Upper lobe of left lung (tissue), 6 donors: ENCODE measurements at regions not wholly inside any gene's neighbourhood (a gene's known extent, or its start where the extent isn't known, plus 50 kb on each side); places are given as distances from the start of the nearest gene placed in this dataset.
"Not testable (repeated sequence)": the region's sequence is repeated elsewhere in the genome, so short reads cannot be mapped to it uniquely, and the experiment has no call there.

Experiments used
- ATAC-seq, 2 donors: fragments of 200-7000 bp; cut with Tn5 transposase; one replicate each; pipeline ENCODE4 v1.9.1; 2022; ENCODE audit warnings: mild to moderate bottlenecking in 2 of 2, moderate library complexity in 2 of 2; ENCODE audit not compliant: low FRiP score in 2 of 2
- DNase-seq, 2 donors: peaks; one replicate each; pipeline ENCODE4 v3.0.0-alpha.2; 2019 to 2020
- H3K27ac ChIP-seq, 4 donors: fragments of 200-600 bp; sonication (generic); one replicate each; pipeline ENCODE4 v1.5.1; 2016 to 2019
- H3K27me3 ChIP-seq, 4 donors: fragments of 200-600 bp; sonication (generic); one replicate each; pipeline ENCODE4 v1.5.1; 2017 to 2019
- H3K36me3 ChIP-seq, 4 donors: fragments of 200-600 bp; sonication (generic); one replicate each; pipeline ENCODE4 v1.5.1; 2016 to 2019
- H3K4me1 ChIP-seq, 4 donors: fragments of 200-600 bp; sonication (generic); one replicate each; pipeline ENCODE4 v1.5.1; 2018 to 2019
- H3K4me3 ChIP-seq, 4 donors: fragments of 200-600 bp; sonication (generic); one replicate each; pipeline ENCODE4 v1.5.1; 2017 to 2019; ENCODE audit warnings: mild to moderate bottlenecking in 2 of 4, moderate library complexity in 1 of 4
- H3K9me3 ChIP-seq, 4 donors: fragments of 200-600 bp; sonication (generic); one replicate each; pipeline ENCODE4 v1.5.1; 2018 to 2019
- CTCF ChIP-seq, 6 experiments: fragments of 450-650 bp in 4 of 6; fragments of 200-600 bp in 2 of 6; sonication (generic) in 2 of 6; IDR thresholded peaks; one replicate each; pipeline ENCODE4 v1.5.1; 2016 to 2019; ENCODE audit warnings: antibody characterized with exemption in 6 of 6
- EP300 ChIP-seq, 4 donors: sonication (generic); formaldehyde crosslinking; IDR thresholded peaks; one replicate each; pipeline ENCODE4 v1.5.1; 2017; ENCODE audit warnings: antibody characterized with exemption in 4 of 4, control low read depth in 2 of 4
- POLR2A ChIP-seq, 4 donors: fragments of 450-650 bp; IDR thresholded peaks; one replicate each; pipeline ENCODE4 v1.5.1; 2016 to 2017; ENCODE audit warnings: antibody characterized with exemption in 4 of 4, mild to moderate bottlenecking in 2 of 4
- POLR2AphosphoS5 ChIP-seq, 2 donors: sonication (generic); formaldehyde crosslinking; IDR thresholded peaks; one replicate each; pipeline ENCODE4 v1.5.1; 2017; ENCODE audit warnings: antibody characterized with exemption in 2 of 2
- WGBS, 2 donors: methylation state at CpG; one replicate each; pipeline ENCODE4 v1.1.5; 2017 to 2018; 5-methylcytosine and 5-hydroxymethylcytosine counted together
- donor health status: DM: no; HTN: no; CAD: no; lungs with moderate emphysema.
- donor health status: DM: no; HTN: yes; CAD: no; lungs with severe emphysema.

DNA sequence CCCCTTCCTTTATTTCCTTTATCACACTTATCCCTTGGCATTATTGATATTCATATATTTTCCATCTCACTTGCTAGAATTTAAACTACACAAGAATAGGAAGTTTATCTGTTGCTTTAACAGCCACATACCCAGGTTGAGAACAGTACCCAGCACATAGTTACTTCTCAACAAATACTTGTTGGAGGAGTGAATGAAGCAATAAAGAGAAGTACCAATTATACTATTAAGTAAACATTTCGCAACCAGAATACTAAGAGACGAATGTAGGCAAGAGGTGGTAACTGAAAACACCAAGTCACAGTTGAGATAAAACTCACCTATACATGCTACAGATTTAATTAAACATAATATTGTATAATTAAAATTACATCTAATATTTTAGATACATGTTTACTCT lies 110.9 kb downstream of the FSCB start:
- ATAC-seq (no peak), DNase-seq (no peak)
- Histone ChIP-seq H3K27me3 (no peaks in the 10 kb centered on the region), H3K4me3 (no peak overlapping the region), H3K4me1 (no peaks in the 10 kb centered on the region), H3K27ac (no peak overlapping the region), H3K36me3 (no peaks in the 10 kb centered on the region), H3K9me3 (no peaks in the 10 kb centered on the region)
- TF ChIP-seq EP300 (IDR thresholded peaks at IDR 0.05) (no peak), POLR2A (IDR thresholded peaks at IDR 0.05) (no peak), POLR2AphosphoS5 (IDR thresholded peaks at IDR 0.05) (no peak), CTCF (IDR thresholded peaks at IDR 0.05) (no peak)
- 63 to 68% methylated on average over 2 of the region's 2 CpGs for WGBS, 2 donors

DNA sequence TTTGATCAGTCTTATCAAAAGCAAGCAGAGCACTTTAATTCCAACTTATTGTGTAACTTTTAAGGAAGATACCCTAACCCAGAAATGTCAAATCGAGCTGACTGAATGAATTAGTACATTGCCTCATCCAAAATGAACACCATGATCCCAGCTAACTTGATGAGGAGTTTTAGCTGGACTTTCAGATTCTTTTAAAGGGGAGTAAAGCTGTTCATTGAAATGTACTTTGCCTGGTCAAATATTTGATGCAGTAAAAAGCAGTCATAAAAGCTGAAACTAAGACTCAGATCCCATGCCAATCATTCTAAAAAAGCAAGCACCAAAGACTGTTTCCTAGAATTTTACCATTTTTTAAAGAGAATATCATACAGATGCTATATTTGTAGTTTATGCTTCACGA lies 114.1 kb downstream of the FSCB start:
- 59 to 68% methylated on average over 2 of the region's 2 CpGs for WGBS, 2 donors
- no peak for ATAC-seq
- no peaks in the 10 kb centered on the region for H3K4me1 ChIP-seq
- H3K27ac ChIP-seq: no peak overlapping the region
- H3K36me3 ChIP-seq: no peaks in the 10 kb centered on the region
- H3K27me3 ChIP-seq: no peaks in the 10 kb centered on the region
- DNase-seq: no peak
- no peak for TF ChIP-seq EP300 (IDR thresholded peaks at IDR 0.05)
- no peak for TF ChIP-seq CTCF (IDR thresholded peaks at IDR 0.05)
- TF ChIP-seq POLR2AphosphoS5 (IDR thresholded peaks at IDR 0.05): no peak
- TF ChIP-seq POLR2A (IDR thresholded peaks at IDR 0.05): no peak
- no peak overlapping the region for H3K4me3 ChIP-seq
- H3K9me3 ChIP-seq: no peaks in the 10 kb centered on the region

DNA sequence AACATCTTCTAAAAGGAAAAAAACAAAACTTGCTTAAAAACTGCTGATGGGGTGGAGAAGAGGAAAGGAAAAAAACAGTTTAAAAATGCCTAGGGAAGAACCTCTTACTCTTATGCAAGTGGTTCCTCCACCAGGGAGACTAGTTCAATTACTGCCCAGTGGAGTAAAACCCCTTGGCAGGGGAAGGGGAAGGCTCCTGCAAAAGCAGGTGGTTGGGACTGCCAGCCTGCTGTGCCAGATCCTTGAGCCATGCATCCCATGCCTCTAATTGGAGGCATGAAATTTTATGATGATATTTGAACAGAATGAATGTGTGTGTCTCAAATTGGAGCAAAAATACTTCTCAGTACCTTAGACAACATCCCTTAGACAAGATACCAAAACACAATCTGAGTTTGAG lies 118.8 kb downstream of the FSCB start:
- Histone ChIP-seq H3K36me3 (no peaks in the 10 kb centered on the region), H3K27ac (no peak overlapping the region), H3K27me3 (no peaks in the 10 kb centered on the region), H3K4me1 (no peaks in the 10 kb centered on the region), H3K9me3 (no peaks in the 10 kb centered on the region), H3K4me3 (no peak overlapping the region)
- ATAC-seq: no peak
- TF ChIP-seq POLR2AphosphoS5 (IDR thresholded peaks at IDR 0.05) (no peak), EP300 (IDR thresholded peaks at IDR 0.05) (no peak), CTCF (IDR thresholded peaks at IDR 0.05) (no peak), POLR2A (IDR thresholded peaks at IDR 0.05) (no peak)
- DNase-seq: no peak

GRCh38 chr14:44385906-44386305 lies 121.2 kb downstream of the FSCB start:
- H3K4me1 ChIP-seq: no peaks in the 10 kb centered on the region
- H3K27me3 ChIP-seq: no peaks in the 10 kb centered on the region
- ATAC-seq (no peak), DNase-seq (no peak)
- 75 to 83% methylated on average over 5 to 6 of the region's 6 CpGs for WGBS, 2 donors
- no peak overlapping the region for H3K4me3 ChIP-seq
- no peak for TF ChIP-seq POLR2AphosphoS5 (IDR thresholded peaks at IDR 0.05)
- no peak for TF ChIP-seq POLR2A (IDR thresholded peaks at IDR 0.05)
- no peak for TF ChIP-seq CTCF (IDR thresholded peaks at IDR 0.05)
- no peak for TF ChIP-seq EP300 (IDR thresholded peaks at IDR 0.05)
- no peaks in the 10 kb centered on the region for H3K9me3 ChIP-seq
- H3K27ac ChIP-seq: no peak overlapping the region
- H3K36me3 ChIP-seq: no peaks in the 10 kb centered on the region

- H3K36me3 ChIP-seq, H3K9me3 ChIP-seq, H3K4me3 ChIP-seq, ATAC-seq, H3K27me3 ChIP-seq, H3K27ac ChIP-seq, H3K4me1 ChIP-seq, DNase-seq: not testable (repeated sequence)
- WGBS, 2 donors: 90 to 93% methylated on average over 6 of the region's 6 CpGs
Observed at GRCh38 chr14:44385296-44385695, 121.8 kb downstream of the FSCB start.

DNA sequence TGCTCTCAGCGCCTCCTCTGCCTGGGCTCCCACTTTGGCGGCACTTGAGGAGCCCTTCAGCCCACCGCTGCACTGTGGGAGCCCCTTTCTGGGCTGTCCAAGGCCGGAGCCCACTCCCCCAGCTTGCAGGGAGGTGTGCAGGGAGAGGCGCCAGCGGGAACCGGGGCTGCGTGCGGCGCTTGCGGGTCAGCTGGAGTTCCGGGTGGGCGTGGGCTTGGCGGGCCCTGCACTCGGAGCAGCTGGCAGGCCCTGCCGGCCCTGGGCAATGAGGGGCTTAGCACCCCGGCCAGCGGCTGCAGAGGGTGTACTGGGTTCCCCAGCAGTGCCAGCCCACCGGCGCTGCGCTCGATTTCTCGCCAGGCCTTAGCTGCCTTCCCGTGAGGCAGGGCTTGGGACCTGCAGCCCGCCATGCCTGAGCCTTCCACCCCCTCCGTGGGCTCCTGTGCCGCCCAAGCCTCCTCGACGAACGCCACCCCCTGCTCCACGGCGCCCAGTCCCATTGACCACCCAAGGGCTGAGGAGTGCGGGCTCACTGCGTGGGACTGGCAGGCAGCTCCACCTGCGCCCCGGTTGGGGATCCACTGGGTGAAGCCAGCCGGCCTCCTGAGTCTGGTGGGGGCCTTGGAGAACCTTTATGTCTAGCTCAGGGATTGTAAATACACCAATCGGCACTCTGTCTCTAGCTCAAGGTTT lies 122.3 kb downstream of the FSCB start:
- not testable (repeated sequence) for ATAC-seq, H3K4me1 ChIP-seq, H3K27ac ChIP-seq, H3K27me3 ChIP-seq, H3K9me3 ChIP-seq, H3K36me3 ChIP-seq, H3K4me3 ChIP-seq
- 98% methylated on average over 38 of the region's 38 CpGs; no CpG with 5 or more reads in 1 of the 2 donors for WGBS, 2 donors
- peak in 1 of 2 donors; percentile 77 for DNase-seq
